ENCODE measurements at regions not wholly inside any gene's neighbourhood (a gene's known extent, or its start where the extent isn't known, plus 50 kb on each side); places are given as distances from the start of the nearest gene placed in this dataset.

DNA sequence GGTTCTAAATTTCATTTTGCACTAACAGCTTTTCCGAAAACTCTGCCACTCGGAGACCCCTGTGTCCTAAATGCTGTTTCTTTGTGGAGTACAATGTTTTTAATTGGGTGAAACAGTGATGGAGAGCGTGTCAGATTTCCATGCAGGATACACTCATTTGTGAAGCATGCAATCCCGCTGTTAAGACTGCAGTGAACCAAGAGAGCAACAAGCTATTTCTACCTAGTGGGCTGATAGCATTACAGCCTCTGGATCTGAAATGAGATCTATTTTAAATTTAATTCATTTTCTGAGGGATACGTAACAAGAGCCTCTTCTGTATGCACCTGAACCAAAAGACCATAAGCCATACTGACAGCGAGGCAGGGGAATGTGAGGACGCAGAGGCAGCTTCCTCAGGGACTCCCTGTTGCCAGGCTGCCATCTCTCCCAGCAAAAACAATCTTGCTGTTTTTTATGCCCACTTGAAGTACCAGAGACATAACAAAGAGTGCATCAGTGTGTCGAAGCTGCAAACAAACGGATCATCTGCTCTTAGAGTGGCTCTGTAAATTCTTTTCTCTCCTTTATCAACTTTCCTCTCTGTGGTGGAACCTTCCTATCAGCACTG lies 199.9 kb upstream of the COX10 start:
- H3K27me3 Mint-ChIP-seq (ENCODE audit: insufficient read depth, low read depth, poor library complexity) = peaks cover 2% of the 10 kb centered on the region
- TF ChIP-seq JUNB (IDR thresholded peaks at IDR 0.05; ENCODE audit: unreplicated experiment) (no peak), EZH2phosphoT487 (IDR thresholded peaks at IDR 0.05; ENCODE audit: unreplicated experiment) (no peak), REST (IDR thresholded peaks at IDR 0.05; ENCODE audit: unreplicated experiment) (no peak), ETS1 (IDR thresholded peaks at IDR 0.05) (no peak), NANOG (IDR thresholded peaks at IDR 0.05; ENCODE audit: borderline replicate concordance) (no peak), CREB1 (CRISPR knock-in tag; IDR thresholded peaks at IDR 0.05; ENCODE audit: low read depth) (no peak), STAT1 (IDR thresholded peaks at IDR 0.05; ENCODE audit: unreplicated experiment) (no peak)
- TF ChIP-seq, protein P1, sequence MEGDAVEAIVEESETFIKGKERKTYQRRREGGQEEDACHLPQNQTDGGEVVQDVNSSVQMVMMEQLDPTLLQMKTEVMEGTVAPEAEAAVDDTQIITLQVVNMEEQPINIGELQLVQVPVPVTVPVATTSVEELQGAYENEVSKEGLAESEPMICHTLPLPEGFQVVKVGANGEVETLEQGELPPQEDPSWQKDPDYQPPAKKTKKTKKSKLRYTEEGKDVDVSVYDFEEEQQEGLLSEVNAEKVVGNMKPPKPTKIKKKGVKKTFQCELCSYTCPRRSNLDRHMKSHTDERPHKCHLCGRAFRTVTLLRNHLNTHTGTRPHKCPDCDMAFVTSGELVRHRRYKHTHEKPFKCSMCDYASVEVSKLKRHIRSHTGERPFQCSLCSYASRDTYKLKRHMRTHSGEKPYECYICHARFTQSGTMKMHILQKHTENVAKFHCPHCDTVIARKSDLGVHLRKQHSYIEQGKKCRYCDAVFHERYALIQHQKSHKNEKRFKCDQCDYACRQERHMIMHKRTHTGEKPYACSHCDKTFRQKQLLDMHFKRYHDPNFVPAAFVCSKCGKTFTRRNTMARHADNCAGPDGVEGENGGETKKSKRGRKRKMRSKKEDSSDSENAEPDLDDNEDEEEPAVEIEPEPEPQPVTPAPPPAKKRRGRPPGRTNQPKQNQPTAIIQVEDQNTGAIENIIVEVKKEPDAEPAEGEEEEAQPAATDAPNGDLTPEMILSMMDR (conservative IDR thresholded peaks at IDR 0.05; ENCODE audit: low read depth in 2 of 2) = no peak
- TF ChIP-seq, protein P2, sequence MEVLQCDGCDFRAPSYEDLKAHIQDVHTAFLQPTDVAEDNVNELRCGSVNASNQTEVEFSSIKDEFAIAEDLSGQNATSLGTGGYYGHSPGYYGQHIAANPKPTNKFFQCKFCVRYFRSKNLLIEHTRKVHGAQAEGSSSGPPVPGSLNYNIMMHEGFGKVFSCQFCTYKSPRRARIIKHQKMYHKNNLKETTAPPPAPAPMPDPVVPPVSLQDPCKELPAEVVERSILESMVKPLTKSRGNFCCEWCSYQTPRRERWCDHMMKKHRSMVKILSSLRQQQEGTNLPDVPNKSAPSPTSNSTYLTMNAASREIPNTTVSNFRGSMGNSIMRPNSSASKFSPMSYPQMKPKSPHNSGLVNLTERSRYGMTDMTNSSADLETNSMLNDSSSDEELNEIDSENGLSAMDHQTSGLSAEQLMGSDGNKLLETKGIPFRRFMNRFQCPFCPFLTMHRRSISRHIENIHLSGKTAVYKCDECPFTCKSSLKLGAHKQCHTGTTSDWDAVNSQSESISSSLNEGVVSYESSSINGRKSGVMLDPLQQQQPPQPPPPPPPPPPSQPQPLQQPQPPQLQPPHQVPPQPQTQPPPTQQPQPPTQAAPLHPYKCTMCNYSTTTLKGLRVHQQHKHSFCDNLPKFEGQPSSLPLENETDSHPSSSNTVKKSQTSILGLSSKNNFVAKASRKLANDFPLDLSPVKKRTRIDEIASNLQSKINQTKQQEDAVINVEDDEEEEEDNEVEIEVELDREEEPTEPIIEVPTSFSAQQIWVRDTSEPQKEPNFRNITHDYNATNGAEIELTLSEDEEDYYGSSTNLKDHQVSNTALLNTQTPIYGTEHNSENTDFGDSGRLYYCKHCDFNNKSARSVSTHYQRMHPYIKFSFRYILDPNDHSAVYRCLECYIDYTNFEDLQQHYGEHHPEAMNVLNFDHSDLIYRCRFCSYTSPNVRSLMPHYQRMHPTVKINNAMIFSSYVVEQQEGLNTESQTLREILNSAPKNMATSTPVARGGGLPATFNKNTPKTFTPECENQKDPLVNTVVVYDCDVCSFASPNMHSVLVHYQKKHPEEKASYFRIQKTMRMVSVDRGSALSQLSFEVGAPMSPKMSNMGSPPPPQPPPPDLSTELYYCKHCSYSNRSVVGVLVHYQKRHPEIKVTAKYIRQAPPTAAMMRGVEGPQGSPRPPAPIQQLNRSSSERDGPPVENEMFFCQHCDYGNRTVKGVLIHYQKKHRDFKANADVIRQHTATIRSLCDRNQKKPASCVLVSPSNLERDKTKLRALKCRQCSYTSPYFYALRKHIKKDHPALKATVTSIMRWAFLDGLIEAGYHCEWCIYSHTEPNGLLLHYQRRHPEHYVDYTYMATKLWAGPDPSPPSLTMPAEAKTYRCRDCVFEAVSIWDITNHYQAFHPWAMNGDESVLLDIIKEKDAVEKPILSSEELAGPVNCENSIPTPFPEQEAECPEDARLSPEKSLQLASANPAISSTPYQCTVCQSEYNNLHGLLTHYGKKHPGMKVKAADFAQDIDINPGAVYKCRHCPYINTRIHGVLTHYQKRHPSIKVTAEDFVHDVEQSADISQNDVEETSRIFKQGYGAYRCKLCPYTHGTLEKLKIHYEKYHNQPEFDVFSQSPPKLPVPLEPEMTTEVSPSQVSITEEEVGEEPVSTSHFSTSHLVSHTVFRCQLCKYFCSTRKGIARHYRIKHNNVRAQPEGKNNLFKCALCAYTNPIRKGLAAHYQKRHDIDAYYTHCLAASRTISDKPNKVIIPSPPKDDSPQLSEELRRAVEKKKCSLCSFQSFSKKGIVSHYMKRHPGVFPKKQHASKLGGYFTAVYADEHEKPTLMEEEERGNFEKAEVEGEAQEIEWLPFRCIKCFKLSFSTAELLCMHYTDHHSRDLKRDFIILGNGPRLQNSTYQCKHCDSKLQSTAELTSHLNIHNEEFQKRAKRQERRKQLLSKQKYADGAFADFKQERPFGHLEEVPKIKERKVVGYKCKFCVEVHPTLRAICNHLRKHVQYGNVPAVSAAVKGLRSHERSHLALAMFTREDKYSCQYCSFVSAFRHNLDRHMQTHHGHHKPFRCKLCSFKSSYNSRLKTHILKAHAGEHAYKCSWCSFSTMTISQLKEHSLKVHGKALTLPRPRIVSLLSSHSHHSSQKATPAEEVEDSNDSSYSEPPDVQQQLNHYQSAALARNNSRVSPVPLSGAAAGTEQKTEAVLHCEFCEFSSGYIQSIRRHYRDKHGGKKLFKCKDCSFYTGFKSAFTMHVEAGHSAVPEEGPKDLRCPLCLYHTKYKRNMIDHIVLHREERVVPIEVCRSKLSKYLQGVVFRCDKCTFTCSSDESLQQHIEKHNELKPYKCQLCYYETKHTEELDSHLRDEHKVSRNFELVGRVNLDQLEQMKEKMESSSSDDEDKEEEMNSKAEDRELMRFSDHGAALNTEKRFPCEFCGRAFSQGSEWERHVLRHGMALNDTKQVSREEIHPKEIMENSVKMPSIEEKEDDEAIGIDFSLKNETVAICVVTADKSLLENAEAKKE (CRISPR knock-in tag; IDR thresholded peaks at IDR 0.05) = no peak
- no peak for ATAC-seq

More for the DNA sequence above, 199.9 kb upstream of the COX10 start:
- no peaks in the 10 kb centered on the region for H3K9me3 Mint-ChIP-seq
- no peak overlapping the region for H3K4me3 ChIP-seq
- H3K4me3 Mint-ChIP-seq = no peak overlapping the region
- peaks cover 3% of the 10 kb centered on the region; the same call in 2 of the 3 replicates for H3K4me1 Mint-ChIP-seq
- H3K36me3 Mint-ChIP-seq (ENCODE audit: low read depth) = no peaks in the 10 kb centered on the region
- peaks cover 19% of the 10 kb centered on the region; the same call in 1 of the 2 replicates for H3K9me2 ChIP-seq (ENCODE audit: insufficient read depth)
- H4K20me1 ChIP-seq (replicated peaks; ENCODE audit: insufficient read depth) = no peaks in the 10 kb centered on the region
- no peaks in the 10 kb centered on the region for H3K27me3 ChIP-seq (ENCODE audit: insufficient read depth)
- 0 out of 2 replicates have a peak, but pooled peaks cover 2% of the 10 kb centered on the region for H3F3A ChIP-seq (replicated peaks; ENCODE audit: low read depth)
- 0 out of 2 replicates have a peak, but pooled peaks cover under 1% of the 10 kb centered on the region for H3K4me1 ChIP-seq (ENCODE audit: insufficient read depth)
- H2AFZ ChIP-seq = no peak overlapping the region
- no peaks in the 10 kb centered on the region for H3K79me2 ChIP-seq (replicated peaks; ENCODE audit: insufficient read depth)
- H3K27ac ChIP-seq (ENCODE audit: low read depth) = no peak overlapping the region
- no peak overlapping the region for H3K27ac Mint-ChIP-seq
- H3K4me2 ChIP-seq = no peak overlapping the region
- no peaks in the 10 kb centered on the region for H3K36me3 ChIP-seq (ENCODE audit: insufficient read depth)
- no peak for DNase-seq (ENCODE audit: low spot score)

Data from GM23338 (cell line).